HG03432 (cell line): ENCODE measurements at regions not wholly inside any gene's neighbourhood (a gene's known extent, or its start where the extent isn't known, plus 50 kb on each side); places are given as distances from the start of the nearest gene placed in this dataset.
A peak's percentile ranks its signal among the peaks of the same experiment; 100 is the strongest.

ENCODE experiments used
- ATAC-seq: cut with Tn5 transposase; IDR thresholded peaks from one replicate; pipeline ENCODE4 v1.9.1; 2021; ENCODE audit warnings: mild to moderate bottlenecking, moderate library complexity; ENCODE audit not compliant: unreplicated experiment

DNA sequence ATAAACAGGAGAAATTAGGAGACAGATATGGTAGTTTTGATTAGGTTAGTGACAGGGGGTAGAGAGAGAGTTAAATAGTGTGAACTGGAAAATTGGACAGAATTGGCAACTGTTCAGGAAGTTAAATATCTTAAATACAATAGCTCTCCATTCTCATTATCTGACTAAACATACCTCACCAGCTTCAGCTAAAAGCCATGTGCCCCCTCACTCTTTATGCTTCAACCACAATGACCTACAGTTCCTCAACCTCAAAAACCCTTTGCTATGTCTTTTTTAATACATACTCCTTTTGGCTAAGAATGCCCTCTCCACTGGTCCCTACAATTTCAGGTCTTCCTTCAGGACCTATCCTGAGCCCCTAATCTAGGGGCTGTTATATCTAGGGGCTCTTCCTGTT, 740.2 kb upstream of the ZEB2 start:
- no peak for ATAC-seq

GRCh38 chr2:145258903-145259579, 739.1 kb upstream of the ZEB2 start:
- ATAC-seq, result peak; percentile 57

DNA sequence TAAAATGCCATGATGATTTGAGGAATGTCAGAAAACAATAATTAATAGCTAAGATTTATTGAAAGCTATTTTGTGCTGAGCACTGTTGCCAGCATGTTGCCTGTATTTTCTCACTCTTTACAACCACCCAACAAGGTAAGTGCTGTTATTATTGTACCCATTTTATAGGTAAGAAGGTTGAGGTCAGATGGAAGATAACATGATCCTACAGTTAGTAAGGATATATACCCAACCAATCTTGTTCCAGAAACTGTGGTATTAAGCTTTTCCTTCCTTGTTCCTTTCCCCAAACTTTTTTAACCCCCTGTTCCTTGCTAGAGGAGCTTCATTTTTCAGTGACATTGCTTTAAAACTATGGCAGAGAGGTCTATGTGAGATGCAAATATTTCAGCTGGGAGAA, 738.0 kb upstream of the ZEB2 start:
- ATAC-seq, result no peak

GRCh38 chr2:145256551-145256950, 736.6 kb upstream of the ZEB2 start:
- no peak for ATAC-seq

- ATAC-seq, result no peak
Observed at GRCh38 chr2:145254291-145254690, 734.4 kb upstream of the ZEB2 start.

- no peak for ATAC-seq
Observed at GRCh38 chr2:145253492-145253891, 733.6 kb upstream of the ZEB2 start.

GRCh38 chr2:145245268-145245870, 725.5 kb upstream of the ZEB2 start:
- no peak for ATAC-seq

- ATAC-seq, result no peak
Observed at GRCh38 chr2:145235312-145235711, 715.4 kb upstream of the ZEB2 start.

DNA sequence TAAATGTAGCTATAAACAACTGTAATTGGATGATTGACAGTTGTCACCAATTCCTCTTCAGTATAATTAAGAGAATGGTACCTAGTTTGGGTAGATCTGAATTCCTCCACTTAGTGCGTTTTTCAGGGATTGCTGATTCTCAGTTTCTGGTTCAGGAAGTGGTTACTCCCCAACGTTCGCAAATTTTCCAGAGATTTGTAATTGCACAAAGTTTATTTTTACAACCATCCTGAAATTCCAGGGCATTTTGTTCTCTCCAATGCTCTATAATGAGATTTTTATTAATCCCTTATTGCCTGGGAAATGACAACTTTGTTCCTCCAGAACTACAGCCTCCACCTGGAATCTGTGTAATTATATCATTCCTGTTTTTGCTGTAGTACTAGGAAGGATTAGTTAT, 710.6 kb upstream of the ZEB2 start:
- ATAC-seq, result no peak

DNA sequence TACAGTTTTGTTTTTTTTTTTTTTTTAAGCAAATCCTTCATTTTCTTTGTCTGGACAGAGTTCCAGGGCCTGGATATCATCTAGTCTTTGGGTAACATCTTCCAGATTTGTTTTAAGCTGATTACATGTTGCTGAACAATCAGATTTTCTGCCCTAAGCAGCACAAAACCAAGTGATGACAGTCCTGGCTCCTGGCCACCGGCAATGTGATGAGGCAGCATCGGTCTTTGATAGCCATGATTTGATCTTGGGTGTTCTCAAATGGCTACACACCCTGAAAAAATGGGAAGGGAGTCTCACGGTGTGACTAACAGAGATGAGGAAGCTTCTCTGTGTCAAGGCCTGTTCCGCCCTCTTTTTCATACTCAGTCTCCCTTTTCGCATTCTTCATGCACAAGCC, 708.6 kb upstream of the ZEB2 start:
- ATAC-seq, result no peak

- no peak for ATAC-seq
Observed at GRCh38 chr2:145226901-145227300, 707.0 kb upstream of the ZEB2 start.

DNA sequence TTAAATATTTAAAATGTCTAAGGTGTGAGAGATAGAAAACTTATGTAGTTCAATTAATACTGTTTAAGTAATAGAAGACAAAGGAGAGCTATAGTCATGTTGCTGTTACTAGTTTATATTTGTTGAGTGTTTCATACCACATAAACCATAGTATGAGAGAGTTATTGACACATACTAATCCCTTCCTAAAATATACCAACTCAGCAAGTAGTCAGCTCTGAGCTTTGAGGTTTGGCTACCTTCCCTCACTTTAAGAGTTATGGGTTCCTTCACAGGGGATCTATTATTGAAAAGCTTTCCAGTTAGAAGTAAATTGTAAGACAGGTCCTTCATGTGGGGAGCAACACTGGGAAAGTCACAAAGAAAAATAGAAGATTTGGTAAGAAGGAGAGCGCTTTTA, 701.6 kb upstream of the ZEB2 start:
- no peak for ATAC-seq

DNA sequence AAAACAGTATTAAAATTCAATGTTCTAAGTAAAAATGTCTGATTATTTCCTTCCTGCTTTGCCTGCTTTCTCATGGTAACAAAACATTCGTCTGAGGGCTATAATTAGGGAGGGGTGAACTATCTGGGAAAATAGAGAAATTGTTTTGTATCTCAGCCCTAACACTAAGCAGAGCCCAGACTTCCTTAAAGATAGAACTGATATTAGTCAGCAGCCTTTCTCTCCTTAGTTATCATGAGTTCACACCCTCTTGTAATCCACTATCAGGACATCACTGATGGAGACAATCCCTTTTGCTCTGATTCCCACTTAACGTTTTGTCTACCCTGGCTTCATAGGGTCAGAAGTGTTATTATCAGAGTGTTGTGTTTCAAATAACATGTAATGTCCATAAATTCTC, 701.1 kb upstream of the ZEB2 start:
- ATAC-seq, result no peak

DNA sequence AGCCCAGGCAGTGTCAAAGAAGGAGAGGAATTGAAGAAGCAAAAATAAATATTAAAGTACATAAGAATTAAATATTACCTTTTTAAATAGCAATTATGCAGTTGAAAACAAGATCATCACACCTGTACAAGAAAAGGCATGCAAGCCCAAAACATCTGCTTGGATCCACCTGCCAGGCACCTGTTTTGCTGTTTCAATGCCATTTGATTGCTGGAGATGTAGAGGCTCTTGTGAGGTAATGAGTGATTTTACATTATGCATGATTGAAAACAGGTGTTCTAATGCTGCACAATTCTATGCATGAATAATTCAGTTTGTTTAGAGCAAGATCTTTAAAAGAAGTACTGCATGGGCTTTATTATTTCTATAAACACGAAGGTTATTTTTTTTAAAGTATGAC, 700.6 kb upstream of the ZEB2 start:
- ATAC-seq, result no peak

- ATAC-seq, result no peak
Observed at GRCh38 chr2:145207884-145208283, 688.0 kb upstream of the ZEB2 start.

DNA sequence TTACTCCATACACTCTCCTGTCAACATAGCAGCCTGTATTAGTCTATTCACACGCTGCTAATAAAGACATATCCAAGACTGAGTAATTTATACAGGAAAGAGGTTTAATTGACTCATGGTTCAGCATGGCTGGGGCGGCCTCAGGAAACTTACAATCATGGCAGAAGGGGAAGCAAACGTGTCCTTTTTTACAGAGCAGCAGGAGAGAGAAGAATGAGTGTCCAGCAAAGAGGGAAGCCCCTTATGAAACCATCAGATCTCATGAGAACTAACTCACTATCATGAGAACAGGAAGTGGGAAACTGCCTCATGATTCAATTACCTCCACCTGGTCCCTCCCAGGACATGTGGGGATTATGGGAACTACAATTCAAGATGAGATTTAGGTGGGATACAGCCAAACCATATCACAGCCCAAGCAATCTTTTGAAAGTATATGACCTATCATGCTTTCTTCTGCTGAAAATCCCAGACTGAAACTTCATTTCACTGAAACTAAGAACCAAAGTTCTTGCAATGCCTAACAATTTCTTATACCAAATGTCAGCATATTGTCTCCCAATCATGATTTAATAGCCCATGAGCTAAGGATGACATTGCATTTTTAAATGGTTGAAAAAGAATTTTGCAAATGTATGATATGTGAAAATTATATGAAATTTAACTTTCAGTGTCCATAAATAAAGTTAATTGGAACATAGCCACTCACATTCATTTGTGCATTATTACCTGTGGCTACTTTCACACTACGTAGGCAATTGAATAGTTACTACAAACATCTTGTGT, 686.8 kb upstream of the ZEB2 start:
- ATAC-seq, result no peak

DNA sequence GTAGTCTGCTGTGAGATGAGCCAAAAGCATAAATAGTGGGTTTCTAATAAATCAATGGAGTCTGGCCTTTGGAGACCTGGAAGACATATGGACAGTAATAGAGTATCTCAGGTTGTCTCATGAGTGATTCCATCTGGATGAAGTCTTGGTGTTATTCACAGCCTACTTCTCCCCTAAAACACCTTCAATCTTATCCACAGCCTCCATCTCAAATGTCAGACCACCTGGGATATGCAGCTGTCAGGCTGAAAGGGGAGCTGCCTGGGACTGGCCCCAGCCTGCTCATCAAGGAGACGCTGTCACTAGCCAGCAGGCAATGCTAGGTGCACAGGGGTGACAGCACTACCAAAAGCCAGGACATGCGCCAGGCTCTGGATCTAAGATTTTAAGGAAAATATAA, 684.0 kb upstream of the ZEB2 start:
- ATAC-seq, result no peak

DNA sequence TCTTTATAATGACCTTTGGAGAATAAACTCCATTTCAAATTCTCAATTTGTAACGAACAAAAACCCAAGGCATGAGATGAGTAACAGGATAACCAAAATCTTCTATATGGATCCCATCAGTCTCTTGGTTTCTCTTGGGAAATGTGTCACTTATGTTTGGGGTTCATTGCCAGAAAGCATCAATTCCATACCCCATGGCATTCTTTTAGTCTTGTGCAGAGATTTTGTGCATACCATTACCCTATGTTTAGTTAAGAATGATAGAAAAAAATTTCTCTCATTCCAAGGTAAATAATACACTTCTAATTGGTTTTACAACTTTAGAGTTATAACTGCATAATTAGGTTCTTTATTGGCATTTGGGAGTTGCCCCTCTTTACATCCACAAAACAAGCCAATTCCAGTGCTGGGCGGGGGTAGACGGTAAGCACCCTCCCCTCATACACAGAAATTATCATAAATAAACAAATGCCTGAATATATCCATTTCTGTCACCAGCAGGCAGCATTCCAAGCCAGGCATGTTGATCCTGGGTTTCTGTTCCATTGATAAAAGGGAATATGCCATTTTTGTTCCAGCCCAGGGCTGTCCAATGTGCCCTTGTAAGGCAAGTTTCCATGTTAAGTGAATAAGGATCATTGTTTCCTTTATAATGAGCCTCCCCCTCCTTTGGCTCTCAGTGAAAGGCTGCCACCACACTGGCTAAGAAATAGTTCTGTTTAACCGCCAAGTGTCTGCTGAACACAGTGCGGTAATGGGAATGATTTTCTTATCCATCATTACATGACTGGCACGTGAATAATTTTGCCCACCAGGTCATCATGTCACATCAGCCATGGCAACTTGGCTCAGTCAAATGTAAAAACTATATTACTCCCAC, 680.1 kb upstream of the ZEB2 start:
- no peak for ATAC-seq

- ATAC-seq, result no peak
Observed at GRCh38 chr2:145199042-145199441, 679.1 kb upstream of the ZEB2 start.

GRCh38 chr2:145198555-145198954, 678.6 kb upstream of the ZEB2 start:
- ATAC-seq, result no peak

DNA sequence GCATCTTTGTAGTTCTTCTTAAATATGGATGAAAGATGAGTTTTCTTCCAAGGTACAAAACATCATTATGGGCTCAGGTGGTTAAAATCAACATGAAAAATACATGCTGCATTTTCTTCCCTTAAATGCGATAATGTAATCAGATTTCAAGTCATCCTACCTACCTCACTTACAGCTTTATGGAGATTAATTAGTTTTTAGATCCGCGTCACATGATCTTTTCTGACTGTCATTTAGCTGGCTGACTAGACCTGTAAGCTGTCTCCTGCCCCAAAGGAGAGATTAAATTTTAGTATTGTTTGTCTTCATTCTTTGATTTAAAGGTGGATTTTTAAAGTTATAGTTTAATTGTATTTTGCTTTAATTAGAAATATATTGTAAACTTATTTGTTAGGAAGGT, 678.0 kb upstream of the ZEB2 start:
- no peak for ATAC-seq
